Heart right ventricle (tissue), 16 donors: ENCODE measurements at regions not wholly inside any gene's neighbourhood (a gene's known extent, or its start where the extent isn't known, plus 50 kb on each side); places are given as distances from the start of the nearest gene placed in this dataset.

Experiments
- ATAC-seq, 8 donors: fragments of 200-7000 bp; cut with Tn5 transposase; one replicate each; pipeline ENCODE4 v1.9.1; 2020; ENCODE audit warnings: mild to moderate bottlenecking in 8 of 8, moderate library complexity in 8 of 8, moderate number of reproducible peaks in 1 of 8
- DNase-seq, 2 donors: peaks; one replicate each; pipeline ENCODE4 v3.0.0-alpha.2; 2020
- H3K27ac ChIP-seq, 10 donors: fragments of 200-600 bp; sonication (generic) in 2 of 10; one replicate each; pipeline versions ENCODE4 v1.5.0 to v1.8.0; 2020 to 2022; ENCODE audit warnings: mild to moderate bottlenecking in 3 of 10
- H3K27me3 ChIP-seq, 7 donors: fragments of 200-600 bp; one replicate each; pipeline ENCODE4 v1.8.0; 2021 to 2022; ENCODE audit warnings: mild to moderate bottlenecking in 2 of 7
- H3K36me3 ChIP-seq, 9 donors: fragments of 200-600 bp; sonication (generic) in 1 of 9; one replicate each; pipeline versions ENCODE4 v1.5.0 to v1.8.0; 2020 to 2022; ENCODE audit warnings: mild to moderate bottlenecking in 2 of 9
- H3K4me1 ChIP-seq, 9 donors: fragments of 200-600 bp; sonication (generic) in 1 of 9; one replicate each; pipeline versions ENCODE4 v1.5.0 to v1.8.0; 2020 to 2022; ENCODE audit warnings: mild to moderate bottlenecking in 4 of 9
- H3K4me3 ChIP-seq, 10 donors: fragments of 200-600 bp; sonication (generic) in 2 of 10; one replicate each; pipeline versions ENCODE4 v1.5.0 to v1.8.0; 2020 to 2022; ENCODE audit warnings: mild to moderate bottlenecking in 7 of 10, moderate library complexity in 2 of 10
- H3K9me3 ChIP-seq, 11 donors: fragments of 200-600 bp in 10 of 11; sonication (generic) in 2 of 11; one replicate each; pipeline versions ENCODE4 v1.5.0 to v1.8.0; 2013 to 2022; ENCODE audit warnings: mild to moderate bottlenecking in 2 of 11, control low read depth in 1 of 11, moderate library complexity in 1 of 11
- WGBS, 2 donors: extraction: QIAGEN DNeasy Blood & Tissue Kit; methylation state at CpG; one replicate each; pipeline ENCODE4 v1.1.7; 2013; ENCODE audit warnings: inconsistent platforms in 1 of 2; 5-methylcytosine and 5-hydroxymethylcytosine counted together
- intact Hi-C, 10 donors: fragments of 100-400 bp; cut with DNase I; formaldehyde crosslinking; loops; one replicate each; pipeline versions ENCODE4 v1.11.1 to v1.14.2; 2022
- TF ChIP-seq, protein P1 (sequence below), 9 donors: fragments of 200-600 bp; sonication (generic) in 2 of 9; IDR thresholded peaks; one replicate each; pipeline versions ENCODE4 v1.5.0 to v1.8.0; 2021 to 2022; ENCODE audit warnings: antibody characterized with exemption in 9 of 9, mild to moderate bottlenecking in 5 of 9, moderate library complexity in 1 of 9
- donor health status: Arrhythmogenic right ventricular cardiomyopathy.
- donor health status: ischemic (EF 13 %, LVEDD 7.1; RV severe dilation, severe dysfunction).
- donor health status: healthy with polysubstance abuse.
- donor health status: DM: no; HTN: yes; CAD: no.
- donor health status: DM: no; HTN: no; CAD: no.
- donor health status: ischemic (EF 25% LVEDD 6.9; RV normal size, moderate dysfunction).
- donor health status: ischemic (EF 25% LVEDD 5.7; RV mildly dilated, moderate dysfunction).
- donor health status: healthy.
- donor health status: DM: yes; HTN: yes; CAD: no.
- donor health status: Ischemic cardiomyopathy.
- donor health status: ischemic (EF 35%, LVEDD 5.7; RV mildly dilated, moderate dysfunction).
- donor health status: nonischemic (EF 11% LVEDD 7.7; RV severe dilation, severe dysfunction).
- donor health status: DM: yes; HTN: yes; CAD: no.
- donor health status: PGD.
- donor health status: ischemic (EF 29% LVEDD 5.4; RV normal size, mild dysfunction).
- donor health status: nonischemic (EF 23%, LVEDD 6.1; RV moderate dilation, normal function).

DNA sequence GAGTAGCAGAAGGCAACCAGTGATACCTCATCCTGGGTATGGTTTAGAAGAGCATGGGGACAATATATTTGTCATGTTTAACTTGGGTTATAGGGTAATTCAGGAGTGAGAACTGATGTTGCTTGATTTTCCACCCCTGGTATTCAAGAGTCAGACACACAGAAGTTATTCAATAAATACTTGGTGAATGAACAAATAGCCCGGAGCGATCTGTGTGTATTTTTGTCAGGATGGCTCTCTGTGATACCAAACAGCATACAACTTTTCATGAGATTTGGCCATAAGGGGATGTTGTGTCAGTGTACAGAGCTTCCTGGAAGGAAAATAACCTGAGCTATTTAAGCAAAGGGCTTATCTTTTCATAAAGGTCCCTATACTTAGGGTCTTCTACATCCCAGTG is 270.2 kb upstream of the C1orf87 start:
- no peak for ATAC-seq
- Histone ChIP-seq H3K27ac (no peak overlapping the region), H3K9me3 (no peaks in the 10 kb centered on the region), H3K36me3 (no peaks in the 10 kb centered on the region), H3K4me1 (no peaks in the 10 kb centered on the region), H3K4me3 (no peak overlapping the region), H3K27me3 (no peaks in the 10 kb centered on the region)
- DNase-seq: no peak
- WGBS, 2 donors: 67 to 96% methylated on average over 2 of the region's 2 CpGs
- TF ChIP-seq, protein P1, sequence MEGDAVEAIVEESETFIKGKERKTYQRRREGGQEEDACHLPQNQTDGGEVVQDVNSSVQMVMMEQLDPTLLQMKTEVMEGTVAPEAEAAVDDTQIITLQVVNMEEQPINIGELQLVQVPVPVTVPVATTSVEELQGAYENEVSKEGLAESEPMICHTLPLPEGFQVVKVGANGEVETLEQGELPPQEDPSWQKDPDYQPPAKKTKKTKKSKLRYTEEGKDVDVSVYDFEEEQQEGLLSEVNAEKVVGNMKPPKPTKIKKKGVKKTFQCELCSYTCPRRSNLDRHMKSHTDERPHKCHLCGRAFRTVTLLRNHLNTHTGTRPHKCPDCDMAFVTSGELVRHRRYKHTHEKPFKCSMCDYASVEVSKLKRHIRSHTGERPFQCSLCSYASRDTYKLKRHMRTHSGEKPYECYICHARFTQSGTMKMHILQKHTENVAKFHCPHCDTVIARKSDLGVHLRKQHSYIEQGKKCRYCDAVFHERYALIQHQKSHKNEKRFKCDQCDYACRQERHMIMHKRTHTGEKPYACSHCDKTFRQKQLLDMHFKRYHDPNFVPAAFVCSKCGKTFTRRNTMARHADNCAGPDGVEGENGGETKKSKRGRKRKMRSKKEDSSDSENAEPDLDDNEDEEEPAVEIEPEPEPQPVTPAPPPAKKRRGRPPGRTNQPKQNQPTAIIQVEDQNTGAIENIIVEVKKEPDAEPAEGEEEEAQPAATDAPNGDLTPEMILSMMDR (IDR thresholded peaks at IDR 0.05): no peak
- intact Hi-C loops: no loop called here

DNA sequence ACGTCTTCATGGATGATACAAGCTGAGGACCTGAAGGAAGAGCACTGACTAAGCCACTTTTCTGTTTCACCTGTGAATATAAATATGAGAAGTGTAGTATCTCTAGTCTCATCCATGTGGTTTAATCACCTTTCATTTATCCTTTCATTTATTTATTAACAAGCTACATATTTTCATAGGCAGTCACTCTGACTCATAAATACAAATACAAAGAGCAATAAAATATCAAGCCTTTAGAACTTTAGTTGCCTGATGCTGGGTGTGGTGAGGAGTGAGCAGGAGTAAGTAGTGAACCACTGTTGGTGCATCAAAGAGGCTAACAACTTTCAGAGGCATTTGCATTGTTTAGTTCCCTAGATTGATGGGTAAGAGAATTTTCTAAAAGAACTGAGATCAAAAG is 269.0 kb upstream of the C1orf87 start:
- ATAC-seq: no peak
- no peaks in the 10 kb centered on the region for H3K4me1 ChIP-seq
- H3K27ac ChIP-seq: no peak overlapping the region
- H3K9me3 ChIP-seq: no peaks in the 10 kb centered on the region
- WGBS, 2 donors: 68 to 85% methylated on average over 1 of the region's 1 CpG
- no peak overlapping the region for H3K4me3 ChIP-seq
- no peaks in the 10 kb centered on the region for H3K36me3 ChIP-seq
- DNase-seq: no peak
- TF ChIP-seq, protein P1 (IDR thresholded peaks at IDR 0.05): no peak
- intact Hi-C loops: no loop called here
- no peaks in the 10 kb centered on the region for H3K27me3 ChIP-seq

DNA sequence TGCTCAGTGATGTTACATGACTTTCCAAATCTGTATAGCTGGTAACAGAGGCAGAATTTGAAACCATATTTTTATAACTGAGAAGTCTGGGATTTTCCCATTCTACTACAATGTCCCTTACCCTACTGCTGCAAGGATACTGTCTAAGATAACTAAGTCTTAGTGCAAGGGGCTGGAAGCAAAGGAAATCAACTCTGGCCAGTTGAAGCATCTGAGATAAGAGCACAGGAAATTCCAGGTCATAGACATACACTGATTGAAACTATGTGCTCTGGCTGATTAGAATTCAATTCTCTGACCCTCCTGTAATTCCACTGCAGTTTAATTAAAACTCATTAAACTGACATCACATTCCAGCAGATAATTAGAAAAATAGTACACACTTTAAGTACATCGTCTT is 267.7 kb upstream of the C1orf87 start:
- no peak overlapping the region for H3K4me3 ChIP-seq
- no peaks in the 10 kb centered on the region for H3K9me3 ChIP-seq
- no peak overlapping the region for H3K27ac ChIP-seq
- DNase-seq (no peak), ATAC-seq (no peak)
- H3K36me3 ChIP-seq: no peaks in the 10 kb centered on the region
- TF ChIP-seq, protein P1 (IDR thresholded peaks at IDR 0.05): no peak
- WGBS, 2 donors: 56 to 83% methylated on average over 1 of the region's 1 CpG
- no peaks in the 10 kb centered on the region for H3K4me1 ChIP-seq
- H3K27me3 ChIP-seq: no peaks in the 10 kb centered on the region
- intact Hi-C loops: no loop called here

DNA sequence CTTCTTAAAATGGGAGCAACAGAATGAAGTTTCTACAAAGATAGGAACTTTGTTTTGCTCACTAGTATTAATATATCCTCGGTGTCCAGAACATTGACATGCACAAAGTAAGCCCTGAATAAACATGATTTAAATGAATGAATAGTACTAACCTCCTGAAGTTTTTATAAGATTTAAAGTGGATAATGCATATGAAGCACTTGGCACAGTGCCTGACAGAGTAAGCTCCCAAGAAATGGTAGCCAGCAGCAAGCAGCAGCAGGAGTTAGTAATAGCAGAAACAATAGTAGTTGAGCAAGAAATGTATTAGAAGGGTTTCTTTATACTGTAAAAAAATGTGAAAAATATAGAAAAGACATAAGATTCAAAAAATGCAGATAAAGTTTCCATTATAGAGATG is 258.1 kb upstream of the C1orf87 start:
- Histone ChIP-seq H3K9me3 (peaks cover 0 to 28% (median 6%) of the 10 kb centered on the region in 11 donors), H3K27ac (no peak overlapping the region), H3K27me3 (no peaks in the 10 kb centered on the region), H3K36me3 (no peaks in the 10 kb centered on the region), H3K4me3 (no peak overlapping the region), H3K4me1 (no peaks in the 10 kb centered on the region)
- TF ChIP-seq, protein P1 (IDR thresholded peaks at IDR 0.05): no peak
- DNase-seq: no peak
- ATAC-seq: no peak
- intact Hi-C loops: no loop called here
- 77 to 90% methylated on average over 1 of the region's 1 CpG for WGBS, 2 donors

DNA sequence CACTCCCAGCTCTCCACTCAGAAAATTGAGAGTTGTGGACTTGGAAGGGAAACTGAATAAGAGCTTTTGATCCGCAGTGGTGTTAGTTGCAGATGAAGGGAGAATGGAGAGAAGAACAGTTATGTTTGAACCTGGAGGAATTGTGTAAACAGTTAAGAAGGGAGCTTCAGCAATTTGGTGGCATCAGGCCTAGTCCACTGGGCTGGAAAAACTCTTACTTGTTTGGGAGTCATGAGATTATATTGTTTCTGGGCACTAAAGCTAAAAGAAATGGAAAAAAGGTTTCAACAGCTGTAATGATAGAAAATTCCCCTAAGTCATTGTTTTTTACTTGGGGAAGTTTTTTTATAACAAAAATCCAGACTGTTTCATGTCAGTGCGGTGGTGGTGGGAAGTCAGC is 256.1 kb upstream of the C1orf87 start:
- H3K36me3 ChIP-seq: no peaks in the 10 kb centered on the region
- intact Hi-C loops: no loop called here
- no peak overlapping the region for H3K4me3 ChIP-seq
- H3K9me3 ChIP-seq: peaks cover 0 to 40% (median 6%) of the 10 kb centered on the region in 11 donors
- WGBS, 2 donors: 85 to 92% methylated on average over 2 of the region's 2 CpGs
- ATAC-seq: no peak
- DNase-seq: no peak
- no peaks in the 10 kb centered on the region for H3K27me3 ChIP-seq
- no peak overlapping the region for H3K27ac ChIP-seq
- H3K4me1 ChIP-seq: no peaks in the 10 kb centered on the region
- TF ChIP-seq, protein P1 (IDR thresholded peaks at IDR 0.05): no peak
